ENCODE measurements at regions not wholly inside any gene's neighbourhood (a gene's known extent, or its start where the extent isn't known, plus 50 kb on each side); places are given as distances from the start of the nearest gene placed in this dataset.

- TF ChIP-seq CTCF (IDR thresholded peaks at IDR 0.05; ENCODE audit: unreplicated experiment in 3 of 3): no peak
- H3K36me3 Mint-ChIP-seq (ENCODE audit: low read depth): no peaks in the 10 kb centered on the region
- H3K4me1 Mint-ChIP-seq: peaks cover 55% of the 10 kb centered on the region
- H3K27ac Mint-ChIP-seq: peak overlapping the region; percentile 81 to 90 (median 88)
- H3K27me3 Mint-ChIP-seq (ENCODE audit: low read depth): peaks cover 4% of the 10 kb centered on the region
- H3K9me3 Mint-ChIP-seq: no peaks in the 10 kb centered on the region
- no peak overlapping the region for H3K4me3 Mint-ChIP-seq
Measured at GRCh38 chr1:8201331-8201861, 116.5 kb upstream of the SLC45A1 start.

GRCh38 chr1:8200317-8201115 is 117.4 kb upstream of the SLC45A1 start:
- H3K9me3 Mint-ChIP-seq: no peaks in the 10 kb centered on the region
- peaks cover 55% of the 10 kb centered on the region for H3K4me1 Mint-ChIP-seq
- H3K27me3 Mint-ChIP-seq (ENCODE audit: low read depth): peaks cover 7% of the 10 kb centered on the region

GRCh38 chr1:8198522-8198921 is 119.4 kb upstream of the SLC45A1 start:
- Mint-ChIP-seq H3K4me3 (no peak overlapping the region), H3K27ac (peak overlapping the region in 1 of 3 experiments; percentile 6), H3K27me3 (ENCODE audit: low read depth) (peaks cover 7% of the 10 kb centered on the region), H3K4me1 (peaks cover 42% of the 10 kb centered on the region), H3K36me3 (ENCODE audit: low read depth) (no peaks in the 10 kb centered on the region), H3K9me3 (no peaks in the 10 kb centered on the region)
- TF ChIP-seq CTCF (IDR thresholded peaks at IDR 0.05; ENCODE audit: unreplicated experiment in 3 of 3): no peak

More at GRCh38 chr1:8200317-8201115, 117.4 kb upstream of the SLC45A1 start:
- TF ChIP-seq CTCF (IDR thresholded peaks at IDR 0.05; ENCODE audit: unreplicated experiment in 3 of 3): no peak
- Mint-ChIP-seq H3K36me3 (ENCODE audit: low read depth) (no peaks in the 10 kb centered on the region), H3K4me3 (peak overlapping the region in 1 of 3 experiments; percentile 37), H3K27ac (peak overlapping the region in 2 of 3 experiments; percentile 0 to 50)

GRCh38 chr1:8197493-8198282 is 120.2 kb upstream of the SLC45A1 start:
- Mint-ChIP-seq H3K27ac (peak overlapping the region in 1 of 3 experiments; percentile 60), H3K27me3 (ENCODE audit: low read depth) (peaks cover 7% of the 10 kb centered on the region), H3K4me3 (no peak overlapping the region), H3K9me3 (no peaks in the 10 kb centered on the region), H3K36me3 (ENCODE audit: low read depth) (no peaks in the 10 kb centered on the region), H3K4me1 (peaks cover 34% of the 10 kb centered on the region)
- TF ChIP-seq CTCF (IDR thresholded peaks at IDR 0.05; ENCODE audit: unreplicated experiment in 3 of 3): no peak

GRCh38 chr1:8194481-8195227 is 123.3 kb upstream of the SLC45A1 start:
- H3K9me3 Mint-ChIP-seq: no peaks in the 10 kb centered on the region
- H3K27me3 Mint-ChIP-seq (ENCODE audit: low read depth): peaks cover 7% of the 10 kb centered on the region
- no peak for TF ChIP-seq CTCF (IDR thresholded peaks at IDR 0.05; ENCODE audit: unreplicated experiment in 3 of 3)
- H3K4me1 Mint-ChIP-seq: peaks cover 10% of the 10 kb centered on the region
- H3K36me3 Mint-ChIP-seq (ENCODE audit: low read depth): no peaks in the 10 kb centered on the region
- H3K27ac Mint-ChIP-seq: no peak overlapping the region
- H3K4me3 Mint-ChIP-seq: no peak overlapping the region

All from nephron (organoid).